K562 (cell line): ENCODE measurements at regions not wholly inside any gene's neighbourhood (a gene's known extent, or its start where the extent isn't known, plus 50 kb on each side); places are given as distances from the start of the nearest gene placed in this dataset.

ENCODE experiments used
- MGA ChIP-seq: fragments of 450-650 bp; IDR thresholded peaks from 2 replicates; pipeline ENCODE4 v1.6.1; 2016; ENCODE audit warnings: mild to moderate bottlenecking, moderate library complexity
- ZNF3 ChIP-seq: fragments of 250-450 bp; sonication (Bioruptor Pico); IDR thresholded peaks from 2 replicates; pipeline ENCODE4 v1.5.0; 2021; ENCODE audit warnings: mild to moderate bottlenecking, moderate library complexity

GRCh38 chrX:130563476-130563875 lies 161.7 kb downstream of the RBMX2 start (continued):
- TF ChIP-seq MGA (no peak), ZNF3 (CRISPR knock-in tag) (no peak)
